ENCODE measurements at regions not wholly inside any gene's neighbourhood (a gene's known extent, or its start where the extent isn't known, plus 50 kb on each side); places are given as distances from the start of the nearest gene placed in this dataset.
"Not testable (repeated sequence)": the region's sequence is repeated elsewhere in the genome, so short reads cannot be mapped to it uniquely, and the experiment has no call there.

DNA sequence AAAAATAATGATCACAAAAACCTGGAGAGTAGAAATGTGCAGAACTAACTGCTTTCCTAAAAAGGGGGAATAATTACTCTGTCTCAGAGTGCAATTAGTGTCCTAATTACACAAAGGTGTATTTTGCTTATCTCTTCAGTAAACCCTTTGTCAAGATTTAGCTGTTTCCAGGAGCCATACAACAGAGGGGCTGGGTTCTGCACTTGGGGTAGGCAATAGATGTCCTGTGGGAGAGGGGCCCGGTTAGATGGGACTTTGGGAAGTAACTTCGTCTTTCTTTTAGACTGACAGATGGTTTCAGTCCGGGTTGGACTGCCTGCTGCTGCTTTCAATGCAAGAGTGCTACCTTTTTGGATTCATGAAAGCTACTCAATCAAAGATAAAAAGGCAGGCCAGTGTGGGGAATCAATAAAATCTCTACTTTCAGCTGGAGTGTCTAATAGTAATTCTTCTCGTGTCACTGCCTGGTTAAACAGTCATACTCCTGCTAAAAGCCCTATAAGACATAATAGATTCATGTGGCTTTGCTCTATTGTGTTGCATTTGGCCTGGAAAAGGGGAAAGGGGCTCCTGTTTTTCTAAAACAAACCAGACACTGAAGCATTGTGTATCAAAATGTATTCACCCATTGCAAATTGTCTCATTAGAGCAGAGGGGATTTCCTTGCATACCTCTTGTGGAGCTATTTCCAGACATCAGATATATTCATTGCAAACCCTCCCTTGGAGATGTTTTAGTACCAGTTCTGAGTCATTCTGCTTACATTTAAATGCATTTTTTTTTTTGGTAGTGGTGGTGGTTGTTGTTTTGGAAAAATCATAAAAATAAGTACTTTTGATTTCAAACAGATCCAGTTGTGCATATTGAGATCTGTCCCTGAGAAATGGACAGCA is 83.3 kb upstream of the PCDH8 start:
- no peak for DNase-seq (ENCODE audit: low read depth in 4 of 4, low spot score in 1 of 4)

DNA sequence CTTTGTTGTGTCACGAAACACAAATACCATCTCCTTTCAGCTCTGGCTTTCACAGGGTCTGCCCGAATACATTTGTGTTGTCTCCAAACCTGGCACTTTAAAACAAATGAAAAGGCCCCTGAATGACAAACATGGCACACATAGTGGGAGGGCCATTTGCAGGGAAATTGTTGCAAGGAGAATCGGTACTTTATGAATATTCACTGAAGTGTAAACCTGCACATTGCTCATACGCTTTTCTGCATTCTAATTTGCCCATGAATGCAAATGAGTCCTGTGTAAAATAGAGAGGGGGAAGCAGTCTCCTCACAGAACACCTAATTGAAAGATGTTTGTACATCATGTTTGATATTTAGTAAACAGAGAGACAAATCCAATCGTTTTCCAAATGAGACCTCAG is 82.7 kb upstream of the PCDH8 start:
- no peak for DNase-seq (ENCODE audit: low read depth in 4 of 4, low spot score in 1 of 4)

DNA sequence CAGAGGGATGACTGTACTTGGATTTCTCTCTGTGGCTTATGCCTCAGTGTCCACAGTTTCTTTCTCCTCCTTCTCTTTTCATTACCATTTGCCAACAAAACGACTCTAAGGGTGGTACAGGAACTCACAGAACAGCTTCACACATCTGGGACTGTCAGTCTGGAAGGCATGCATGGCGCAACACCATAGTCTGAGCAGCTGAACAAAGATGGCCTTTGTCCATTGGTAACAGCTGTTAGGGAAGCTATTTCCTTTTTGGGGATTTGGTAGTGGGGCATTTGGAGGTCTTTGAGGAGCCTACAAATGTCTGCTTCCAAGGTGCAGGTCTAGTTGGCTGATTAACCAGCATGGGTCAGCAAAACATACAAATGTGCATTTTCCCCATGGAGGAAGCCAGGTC is 81.4 kb upstream of the PCDH8 start:
- DNase-seq (ENCODE audit: low read depth in 4 of 4, low spot score in 1 of 4), result no peak

DNA sequence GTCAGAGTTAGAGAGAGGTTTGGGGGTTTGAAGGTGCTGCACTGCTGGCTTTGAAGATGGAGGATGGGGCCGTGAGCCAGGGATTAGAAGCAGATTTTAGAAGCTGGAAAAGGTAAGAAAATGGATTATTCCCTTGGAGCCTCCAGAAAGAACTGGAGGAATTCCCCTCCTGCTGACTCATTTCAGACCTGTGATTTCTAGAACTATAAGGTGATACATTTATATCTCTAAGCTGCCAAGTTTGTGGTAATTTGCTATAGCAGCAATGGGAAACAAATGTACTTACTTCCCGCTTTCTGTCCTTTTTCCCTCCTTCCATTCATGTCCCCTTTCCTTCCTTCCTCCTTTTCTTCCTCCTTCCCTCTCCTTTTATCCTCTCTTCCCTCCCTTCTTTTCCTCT is 78.5 kb upstream of the PCDH8 start:
- no peak for DNase-seq (ENCODE audit: low read depth in 4 of 4, low spot score in 1 of 4)

DNA sequence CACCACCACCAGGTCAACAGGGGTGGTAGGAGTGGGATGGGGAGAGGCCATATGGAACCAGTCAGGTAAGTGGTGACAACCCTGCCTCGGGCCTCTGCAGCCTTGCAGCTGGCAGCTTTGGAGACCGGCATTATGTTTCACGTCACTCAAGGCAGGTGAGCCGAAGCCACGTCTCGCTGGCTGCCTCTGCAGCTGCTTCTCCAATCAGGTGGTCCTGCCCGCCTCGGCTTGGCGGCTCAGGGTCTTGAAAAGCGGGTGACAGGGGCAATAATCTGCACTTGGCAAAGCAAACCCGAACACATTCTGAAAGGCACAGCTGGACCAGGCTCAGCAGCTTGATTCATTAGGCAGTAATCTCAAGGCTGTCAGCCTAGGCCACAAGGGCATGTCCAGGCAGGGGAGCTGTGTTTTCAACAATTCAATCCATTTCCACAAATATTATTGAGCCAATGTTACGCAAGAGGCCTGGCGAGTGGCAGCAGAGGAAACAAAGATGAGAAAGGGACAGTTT is 77.4 kb upstream of the PCDH8 start:
- DNase-seq (ENCODE audit: low read depth in 4 of 4, low spot score in 1 of 4), result no peak

DNA sequence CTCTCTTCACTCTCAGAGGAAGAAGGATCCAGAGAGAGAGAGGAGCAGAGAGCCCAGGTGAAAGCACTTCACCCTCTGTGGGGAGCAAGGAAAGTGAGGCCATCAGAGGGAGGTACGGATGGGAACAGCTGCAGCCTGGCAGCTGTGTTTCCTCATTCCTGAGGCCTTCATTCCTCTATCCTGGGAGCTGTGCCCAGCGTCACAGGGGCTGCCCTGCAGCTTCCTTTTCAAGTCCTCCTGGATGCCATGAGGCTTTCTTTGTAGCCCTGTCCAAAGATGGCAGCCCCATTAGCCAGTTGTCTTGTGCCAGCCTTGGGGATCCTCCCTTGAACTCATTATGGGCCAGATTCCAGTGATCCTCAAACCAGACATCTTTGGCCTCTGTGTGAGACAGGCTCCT is 76.8 kb upstream of the PCDH8 start:
- DNase-seq (ENCODE audit: low read depth in 4 of 4, low spot score in 1 of 4), result no peak

DNA sequence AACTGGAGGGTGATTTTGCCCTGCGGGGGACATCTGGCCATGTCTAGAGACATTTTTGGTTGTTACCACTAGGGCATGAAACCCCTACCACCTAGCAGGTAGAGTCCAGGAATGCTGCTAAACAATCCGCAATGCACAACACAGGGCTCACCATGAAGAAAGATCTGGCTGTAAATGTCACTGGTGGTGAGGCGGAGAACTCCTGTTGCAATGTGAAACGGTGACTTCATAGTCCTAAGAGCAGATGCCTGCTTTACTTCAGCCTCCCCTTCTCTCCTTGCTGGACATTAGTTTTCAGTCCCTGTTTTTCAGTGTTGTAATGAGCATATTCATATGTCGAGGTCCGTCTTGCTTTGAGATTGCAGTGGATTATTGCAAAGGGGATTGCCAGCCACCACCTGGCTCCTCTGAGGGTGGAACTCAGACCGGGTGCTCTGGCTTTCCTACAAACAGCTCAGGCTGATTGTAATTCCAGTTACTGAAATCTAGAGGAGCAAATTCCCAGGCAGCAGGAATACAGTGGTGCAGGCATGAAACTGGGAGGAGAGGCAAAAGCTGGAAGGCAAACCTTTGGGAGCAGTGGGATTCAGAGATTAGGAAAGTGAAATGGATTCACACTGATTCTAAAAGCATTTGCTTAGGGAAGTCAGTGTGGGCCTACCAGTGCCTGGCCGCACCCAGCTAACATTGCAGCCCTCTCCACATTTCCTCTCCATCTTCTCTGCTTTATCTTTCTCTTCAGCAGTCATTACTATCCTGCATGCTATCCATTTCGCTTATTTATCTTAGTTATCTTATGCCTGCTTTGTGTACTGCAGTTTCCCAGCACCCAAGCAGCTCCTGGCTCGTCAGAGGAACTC is 76.1 kb upstream of the PCDH8 start:
- no peak for DNase-seq (ENCODE audit: low read depth in 4 of 4, low spot score in 1 of 4)

DNA sequence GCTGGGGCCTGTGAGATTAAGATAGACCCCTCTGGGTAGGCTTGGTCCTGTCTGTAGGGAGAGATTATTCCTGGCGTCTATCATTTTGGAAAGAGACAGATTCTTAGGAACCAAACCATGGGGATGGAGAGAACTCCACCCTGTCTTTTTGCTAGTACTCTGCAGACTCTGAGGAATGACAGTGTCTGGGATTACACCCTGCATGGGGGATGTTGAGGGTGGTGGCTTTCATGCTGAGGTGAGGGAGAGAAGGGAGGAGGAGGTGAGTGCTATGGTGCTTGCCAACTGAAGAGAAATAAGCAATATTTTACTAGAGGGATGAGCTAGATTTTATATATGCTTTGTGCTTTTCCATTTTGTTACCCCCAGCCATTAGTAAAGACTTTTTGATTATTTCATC is 74.5 kb upstream of the PCDH8 start:
- no peak for DNase-seq (ENCODE audit: low read depth in 4 of 4, low spot score in 1 of 4)

DNA sequence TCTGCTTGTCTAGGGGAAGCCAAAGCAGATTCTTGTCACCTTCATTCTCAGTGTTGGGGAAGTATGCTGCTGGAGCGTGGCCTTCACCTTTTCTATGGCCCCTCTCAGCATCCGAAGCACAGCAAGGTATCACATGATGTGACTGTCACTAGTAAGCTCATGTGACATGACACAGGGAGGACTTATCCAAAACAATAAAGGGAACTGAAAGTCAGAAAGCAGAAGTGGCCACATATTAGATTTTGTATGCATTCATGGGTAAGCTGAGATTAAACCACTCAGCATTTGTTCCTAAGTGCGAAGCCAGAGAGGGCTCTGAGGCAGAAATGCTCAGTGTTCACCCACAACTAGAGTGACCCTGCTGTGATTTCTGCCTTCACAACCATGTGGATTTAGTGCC is 72.8 kb upstream of the PCDH8 start:
- DNase-seq (ENCODE audit: low read depth in 4 of 4, low spot score in 1 of 4), result no peak

DNA sequence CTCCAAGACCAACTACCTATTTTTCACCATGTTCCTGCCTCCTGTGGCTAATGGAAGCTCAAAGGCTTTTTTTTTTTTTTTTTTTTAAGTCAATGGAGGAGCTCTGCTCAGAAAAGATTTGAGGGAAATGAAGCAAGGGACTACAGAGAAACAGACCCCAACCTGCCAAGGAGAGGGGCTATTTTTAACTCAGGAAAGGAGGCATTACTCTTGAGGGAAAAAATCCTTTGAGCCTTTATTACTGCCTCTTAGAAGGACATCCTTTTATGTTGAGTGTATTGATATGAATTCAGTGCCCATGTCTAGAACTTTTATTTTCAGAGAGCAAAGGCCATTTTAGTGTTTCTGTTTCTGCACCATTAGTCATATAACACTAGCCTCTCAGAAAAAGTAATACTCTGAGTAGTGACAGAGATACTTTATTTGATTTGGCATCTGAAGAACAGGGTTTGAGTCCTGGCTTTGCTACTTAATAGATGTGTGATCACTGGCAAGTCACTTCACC is 68.1 kb upstream of the PCDH8 start:
- DNase-seq (ENCODE audit: low read depth in 4 of 4, low spot score in 1 of 4), result no peak

DNA sequence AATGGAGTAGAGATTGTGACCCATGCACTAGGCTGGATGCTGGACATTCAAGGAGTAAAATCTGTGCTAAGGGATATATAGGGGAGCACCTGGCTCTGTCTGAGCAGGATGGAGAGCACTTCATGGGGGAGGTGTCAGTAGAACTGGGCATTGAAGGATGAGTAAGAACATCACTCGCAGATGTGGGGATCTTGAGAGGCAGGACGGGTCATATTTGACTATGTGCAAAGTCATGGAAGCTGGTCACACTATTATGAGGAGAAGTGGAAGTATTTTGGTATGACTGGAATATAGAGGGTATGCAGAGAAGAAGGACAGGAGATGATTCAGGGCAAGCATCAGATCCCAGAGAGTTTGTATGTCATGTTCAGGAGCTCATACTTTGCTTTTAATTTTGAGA is 62.9 kb upstream of the PCDH8 start:
- no peak for DNase-seq (ENCODE audit: low read depth in 4 of 4, low spot score in 1 of 4)

DNA sequence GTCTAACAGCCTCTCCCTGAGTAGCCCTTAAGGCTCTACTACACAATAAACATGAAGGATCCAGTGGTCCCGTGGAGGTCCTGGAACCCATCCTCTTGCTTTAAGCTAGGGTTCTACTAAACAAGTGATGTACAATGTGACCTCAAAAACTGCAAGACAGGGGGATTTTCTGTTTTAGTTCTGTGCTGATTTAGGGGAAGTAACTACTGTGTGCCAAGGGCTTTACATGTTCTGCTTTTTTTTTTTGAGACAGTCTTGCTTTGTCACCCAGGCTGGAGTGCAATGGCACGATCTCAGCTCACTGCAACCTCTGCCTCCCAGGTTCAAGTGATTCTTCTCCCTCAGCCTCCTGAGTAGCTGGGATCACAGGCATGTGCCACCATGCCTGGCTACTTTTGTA is 61.9 kb upstream of the PCDH8 start:
- not testable (repeated sequence) for DNase-seq (ENCODE audit: low read depth in 4 of 4, low spot score in 1 of 4)

DNA sequence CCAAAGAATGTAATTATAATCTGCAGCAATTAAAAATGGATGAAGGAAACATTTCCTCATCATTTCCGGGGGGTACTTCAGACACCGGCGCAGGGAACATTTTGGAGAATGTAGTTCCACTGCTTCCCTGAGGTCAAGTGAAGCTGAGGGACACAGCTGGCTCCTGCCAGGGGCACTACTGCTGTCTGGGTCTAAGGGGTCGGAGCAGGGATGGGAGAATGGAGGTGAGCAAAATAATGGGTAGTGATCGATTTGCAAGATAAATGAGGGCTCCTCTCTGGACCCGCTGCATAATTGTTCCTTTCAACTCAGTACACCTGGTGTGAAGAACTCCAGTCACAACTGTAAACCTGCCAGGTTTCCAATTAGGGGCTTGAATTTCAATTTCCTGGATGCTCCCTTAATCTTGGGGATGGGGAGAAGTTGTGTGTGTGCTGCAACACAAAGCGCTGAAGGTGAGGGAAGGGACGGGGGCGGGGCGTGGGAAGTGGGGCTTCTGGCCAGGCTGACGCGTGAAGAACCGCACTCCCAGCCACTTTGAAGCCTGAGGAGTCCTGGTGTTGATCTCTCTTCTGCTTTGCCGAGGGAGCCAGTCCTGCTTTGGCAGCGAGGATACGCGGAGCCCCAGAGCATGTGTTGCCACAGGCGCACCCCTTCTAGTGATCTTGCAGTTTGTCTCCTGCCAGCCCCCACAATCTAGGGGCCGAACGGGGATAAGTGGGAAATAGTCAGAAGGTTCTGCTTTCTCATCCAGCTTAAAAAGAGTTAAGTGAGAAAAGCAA is 57.9 kb upstream of the PCDH8 start:
- DNase-seq (ENCODE audit: low read depth in 4 of 4, low spot score in 1 of 4), result no peak

DNA sequence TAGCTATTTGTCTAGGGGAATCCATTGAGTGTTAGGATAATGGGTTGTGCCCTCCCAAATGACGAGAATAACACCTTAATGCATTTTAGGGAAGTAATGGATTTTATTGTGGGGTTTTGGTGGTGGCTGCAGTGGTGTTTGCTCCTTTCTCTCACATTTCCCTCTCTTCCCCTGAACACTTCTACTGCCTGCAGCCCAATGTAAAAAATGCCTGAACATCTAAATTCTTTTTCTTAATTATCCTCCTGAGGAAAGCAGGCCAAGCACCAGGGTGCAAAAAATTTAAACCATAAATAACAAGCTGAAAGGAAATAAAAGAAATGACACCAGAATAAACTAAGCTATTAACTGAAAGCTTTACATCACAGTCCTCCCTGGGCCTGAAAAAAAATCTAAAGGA is 57.3 kb upstream of the PCDH8 start:
- DNase-seq (ENCODE audit: low read depth in 4 of 4, low spot score in 1 of 4), result no peak

DNA sequence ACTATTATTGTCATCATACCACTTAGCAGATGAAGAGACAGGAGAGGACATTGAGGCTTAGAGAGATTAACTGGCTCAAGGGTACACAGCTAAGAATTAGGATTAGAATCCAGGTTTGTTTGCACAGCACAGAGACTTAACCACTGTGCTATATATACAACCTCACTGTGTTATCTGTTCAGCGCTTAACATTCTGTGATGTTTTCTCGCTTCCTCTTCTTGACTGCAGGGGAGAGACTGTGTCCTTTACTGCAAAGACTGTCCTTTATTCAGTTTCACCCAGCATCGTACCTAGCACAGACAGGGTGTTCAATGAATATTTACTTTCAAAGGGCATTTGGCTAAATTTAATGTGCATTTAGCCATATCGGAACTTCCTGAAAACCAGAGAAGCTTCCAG is 54.9 kb upstream of the PCDH8 start:
- DNase-seq (ENCODE audit: low read depth in 4 of 4, low spot score in 1 of 4), result no peak

DNA sequence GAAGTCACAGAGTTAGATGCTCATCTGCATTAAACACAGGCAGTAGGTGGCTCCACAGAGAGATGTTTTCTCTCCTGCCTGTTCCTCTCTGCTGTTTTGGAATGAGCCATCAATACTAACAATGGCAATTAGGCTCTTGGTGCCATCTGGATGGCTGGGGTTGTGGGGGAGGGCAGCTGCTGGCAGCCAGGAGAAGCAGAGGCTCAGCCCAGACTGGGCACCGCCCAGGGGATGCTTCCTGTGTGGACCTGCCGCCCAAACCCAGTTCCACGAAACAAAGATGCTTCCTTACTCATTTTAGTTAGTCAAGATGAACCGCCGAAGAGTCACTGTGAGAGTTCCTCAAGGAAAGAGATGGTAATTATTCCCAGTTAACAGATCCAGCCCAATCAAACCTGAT is 50.8 kb upstream of the PCDH8 start:
- no peak for DNase-seq (ENCODE audit: low read depth in 4 of 4, low spot score in 1 of 4)
